ENCODE measurements at regions not wholly inside any gene's neighbourhood (a gene's known extent, or its start where the extent isn't known, plus 50 kb on each side); places are given as distances from the start of the nearest gene placed in this dataset.

- TF ChIP-seq, protein P1, sequence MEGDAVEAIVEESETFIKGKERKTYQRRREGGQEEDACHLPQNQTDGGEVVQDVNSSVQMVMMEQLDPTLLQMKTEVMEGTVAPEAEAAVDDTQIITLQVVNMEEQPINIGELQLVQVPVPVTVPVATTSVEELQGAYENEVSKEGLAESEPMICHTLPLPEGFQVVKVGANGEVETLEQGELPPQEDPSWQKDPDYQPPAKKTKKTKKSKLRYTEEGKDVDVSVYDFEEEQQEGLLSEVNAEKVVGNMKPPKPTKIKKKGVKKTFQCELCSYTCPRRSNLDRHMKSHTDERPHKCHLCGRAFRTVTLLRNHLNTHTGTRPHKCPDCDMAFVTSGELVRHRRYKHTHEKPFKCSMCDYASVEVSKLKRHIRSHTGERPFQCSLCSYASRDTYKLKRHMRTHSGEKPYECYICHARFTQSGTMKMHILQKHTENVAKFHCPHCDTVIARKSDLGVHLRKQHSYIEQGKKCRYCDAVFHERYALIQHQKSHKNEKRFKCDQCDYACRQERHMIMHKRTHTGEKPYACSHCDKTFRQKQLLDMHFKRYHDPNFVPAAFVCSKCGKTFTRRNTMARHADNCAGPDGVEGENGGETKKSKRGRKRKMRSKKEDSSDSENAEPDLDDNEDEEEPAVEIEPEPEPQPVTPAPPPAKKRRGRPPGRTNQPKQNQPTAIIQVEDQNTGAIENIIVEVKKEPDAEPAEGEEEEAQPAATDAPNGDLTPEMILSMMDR (conservative IDR thresholded peaks at IDR 0.05; ENCODE audit: low read depth, low read length) = no peak
- H3K9ac ChIP-seq = no peak overlapping the region
- no peak overlapping the region for H3K4me2 ChIP-seq
- H3K4me1 ChIP-seq (ENCODE audit: low read depth, poor library complexity, severe bottlenecking) = no peaks in the 10 kb centered on the region
- no peaks in the 10 kb centered on the region for H4K20me1 ChIP-seq (ENCODE audit: insufficient read depth)
- H3K27me3 ChIP-seq (ENCODE audit: insufficient read depth, low read depth) = no peaks in the 10 kb centered on the region
- no peaks in the 10 kb centered on the region for H3K36me3 ChIP-seq (ENCODE audit: insufficient read depth)
- no peaks in the 10 kb centered on the region for H3K79me2 ChIP-seq (ENCODE audit: insufficient read depth, low read depth)
- H3K4me3 ChIP-seq (IDR thresholded peaks at IDR 0.05; ENCODE audit: insufficient read depth, low read depth, low read length) = no peak overlapping the region
- no peak overlapping the region for H2AFZ ChIP-seq (ENCODE audit: low read depth)
- no peak overlapping the region for H3K27ac ChIP-seq
Observed at GRCh38 chr6:85747666-85748065, 105.0 kb upstream of the SYNCRIP start.

DNA sequence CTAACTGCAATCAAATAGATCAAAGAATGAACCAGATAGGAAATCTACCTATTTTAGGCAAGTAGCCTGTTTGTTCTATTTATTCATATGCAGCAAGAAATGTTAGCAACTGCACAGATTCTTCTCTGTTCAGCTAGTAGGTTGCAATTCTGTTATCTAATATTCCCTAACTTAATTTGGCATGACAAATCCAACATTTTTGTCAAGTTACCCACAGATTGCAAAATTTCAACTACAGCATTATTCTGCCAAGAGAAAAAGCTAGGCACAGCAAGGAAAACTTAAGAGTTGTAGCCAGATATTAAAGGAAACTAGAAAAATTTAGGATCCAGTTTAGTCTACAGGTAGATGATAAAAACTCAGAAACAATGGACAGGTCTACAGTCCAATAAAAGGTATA is 104.4 kb upstream of the SYNCRIP start:
- H3K4me3 ChIP-seq (IDR thresholded peaks at IDR 0.05; ENCODE audit: insufficient read depth, low read depth, low read length) = no peak overlapping the region
- TF ChIP-seq, protein P1 (conservative IDR thresholded peaks at IDR 0.05; ENCODE audit: low read depth, low read length) = no peak
- no peaks in the 10 kb centered on the region for H3K4me1 ChIP-seq (ENCODE audit: low read depth, poor library complexity, severe bottlenecking)
- no peaks in the 10 kb centered on the region for H3K79me2 ChIP-seq (ENCODE audit: insufficient read depth, low read depth)
- no peaks in the 10 kb centered on the region for H4K20me1 ChIP-seq (ENCODE audit: insufficient read depth)
- no peaks in the 10 kb centered on the region for H3K36me3 ChIP-seq (ENCODE audit: insufficient read depth)
- no peak overlapping the region for H3K9ac ChIP-seq
- H2AFZ ChIP-seq (ENCODE audit: low read depth) = no peak overlapping the region
- H3K27me3 ChIP-seq (ENCODE audit: insufficient read depth, low read depth) = no peaks in the 10 kb centered on the region
- H3K4me2 ChIP-seq = no peak overlapping the region
- H3K27ac ChIP-seq = no peak overlapping the region

GRCh38 chr6:85744433-85744970 is 101.8 kb upstream of the SYNCRIP start:
- Histone ChIP-seq H3K36me3 (ENCODE audit: insufficient read depth) (no peaks in the 10 kb centered on the region), H3K9ac (no peak overlapping the region), H4K20me1 (ENCODE audit: insufficient read depth) (no peaks in the 10 kb centered on the region), H2AFZ (ENCODE audit: low read depth) (no peak overlapping the region), H3K27me3 (ENCODE audit: insufficient read depth, low read depth) (no peaks in the 10 kb centered on the region), H3K79me2 (ENCODE audit: insufficient read depth, low read depth) (no peaks in the 10 kb centered on the region), H3K4me3 (IDR thresholded peaks at IDR 0.05; ENCODE audit: insufficient read depth, low read depth, low read length) (no peak overlapping the region), H3K4me1 (ENCODE audit: low read depth, poor library complexity, severe bottlenecking) (no peaks in the 10 kb centered on the region), H3K27ac (no peak overlapping the region), H3K4me2 (no peak overlapping the region)
- TF ChIP-seq, protein P1 (conservative IDR thresholded peaks at IDR 0.05; ENCODE audit: low read depth, low read length) = no peak

DNA sequence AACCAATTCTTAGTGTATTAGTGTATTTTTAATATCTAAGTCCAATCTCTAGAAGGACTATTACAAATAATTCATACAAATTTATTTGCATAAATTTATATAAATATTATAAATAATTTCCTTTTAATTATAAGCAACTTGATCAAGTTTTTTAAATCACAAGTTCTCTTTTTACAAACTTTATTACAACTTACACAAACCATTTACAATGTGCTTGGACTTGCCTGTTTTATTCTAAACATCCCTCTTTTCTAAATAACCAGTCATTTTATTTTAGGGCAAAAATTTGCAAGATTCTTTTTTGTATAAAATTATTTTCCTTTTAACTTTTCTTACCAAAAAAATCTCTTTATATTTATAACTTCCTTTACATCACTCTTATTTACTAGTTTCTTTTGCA is 83.5 kb upstream of the SYNCRIP start:
- Histone ChIP-seq H3K4me3 (IDR thresholded peaks at IDR 0.05; ENCODE audit: insufficient read depth, low read depth, low read length) (no peak overlapping the region), H3K4me1 (ENCODE audit: low read depth, poor library complexity, severe bottlenecking) (no peaks in the 10 kb centered on the region), H3K27ac (no peak overlapping the region), H3K9ac (no peak overlapping the region), H3K4me2 (no peak overlapping the region), H2AFZ (ENCODE audit: low read depth) (no peak overlapping the region), H4K20me1 (ENCODE audit: insufficient read depth) (no peaks in the 10 kb centered on the region), H3K79me2 (ENCODE audit: insufficient read depth, low read depth) (no peaks in the 10 kb centered on the region), H3K36me3 (ENCODE audit: insufficient read depth) (no peaks in the 10 kb centered on the region), H3K27me3 (ENCODE audit: insufficient read depth, low read depth) (no peaks in the 10 kb centered on the region)
- TF ChIP-seq, protein P1 (conservative IDR thresholded peaks at IDR 0.05; ENCODE audit: low read depth, low read length) = no peak

Data from KMS-11 (cell line).